Activated CD4-positive, alpha-beta memory T cell treated with anti-CD3 and anti-CD28 coated beads, Interleukin-2, amount 10 ng/mL, durations not matched to agents 7 days and 5 days (primary cell): ENCODE measurements at regions not wholly inside any gene's neighbourhood (a gene's known extent, or its start where the extent isn't known, plus 50 kb on each side); places are given as distances from the start of the nearest gene placed in this dataset.
"Not testable (repeated sequence)": the region's sequence is repeated elsewhere in the genome, so short reads cannot be mapped to it uniquely, and the experiment has no call there.

Experiments
- CTCF ChIA-PET: fragments of 350-600 bp; sonication (Branson Sonifier 250); formaldehyde crosslinking; loops from one replicate; lab custom pipeline; 2021; ENCODE audit warnings: antibody characterized with exemption, inconsistent platforms; lab: Charles Lee
- POLR2A ChIA-PET: fragments of 350-600 bp; sonication (Branson Sonifier 250); formaldehyde crosslinking; loops from one replicate; lab custom pipeline; 2021; ENCODE audit warnings: antibody characterized with exemption; lab: Charles Lee
- DNase-seq: peaks from one replicate; pipeline ENCODE4 v3.0.0-alpha.2; 2020
- H3K27ac Mint-ChIP-seq: one replicate; pipeline ENCODE4 v1.8.0; 2021; ENCODE audit warnings: mild to moderate bottlenecking, mixed read lengths
- H3K27me3 Mint-ChIP-seq: one replicate; pipeline ENCODE4 v1.8.0; 2021; ENCODE audit warnings: mixed read lengths
- H3K36me3 Mint-ChIP-seq: one replicate; pipeline ENCODE4 v1.8.0; 2021; ENCODE audit warnings: low read depth, mixed read lengths
- H3K4me1 Mint-ChIP-seq: one replicate; pipeline ENCODE4 v1.8.0; 2021; ENCODE audit warnings: mixed read lengths
- H3K4me3 Mint-ChIP-seq: one replicate; pipeline ENCODE4 v1.8.0; 2021; ENCODE audit warnings: mild to moderate bottlenecking, mixed read lengths
- H3K9me3 Mint-ChIP-seq: one replicate; pipeline ENCODE4 v1.8.0; 2021; ENCODE audit warnings: mixed read lengths

DNA sequence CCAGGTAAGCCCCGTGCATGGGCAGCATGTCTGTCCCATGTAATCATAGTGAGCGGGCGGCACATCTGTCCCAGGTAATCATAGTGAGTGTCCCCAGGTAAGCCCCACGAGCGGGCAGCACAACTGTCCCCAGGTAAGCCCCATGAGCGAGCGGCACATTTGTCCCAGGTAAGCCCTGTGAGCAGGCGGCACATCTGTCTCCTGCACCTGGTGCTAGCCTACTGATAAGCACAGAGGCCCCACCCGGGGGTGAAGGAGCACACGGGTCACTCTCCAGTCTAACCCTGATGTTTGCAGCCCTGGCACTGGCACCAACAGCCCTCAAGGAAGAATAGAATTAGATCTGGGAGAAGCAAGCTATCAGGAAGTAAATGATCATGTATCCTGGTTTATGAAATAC, 99.2 kb downstream of the ATP6V0E2 start:
- H3K36me3 Mint-ChIP-seq, H3K27ac Mint-ChIP-seq, DNase-seq, H3K9me3 Mint-ChIP-seq, CTCF ChIA-PET, H3K4me1 Mint-ChIP-seq, H3K4me3 Mint-ChIP-seq, POLR2A ChIA-PET: not testable (repeated sequence)
- H3K27me3 Mint-ChIP-seq = peaks cover 17% of the 10 kb centered on the region

DNA sequence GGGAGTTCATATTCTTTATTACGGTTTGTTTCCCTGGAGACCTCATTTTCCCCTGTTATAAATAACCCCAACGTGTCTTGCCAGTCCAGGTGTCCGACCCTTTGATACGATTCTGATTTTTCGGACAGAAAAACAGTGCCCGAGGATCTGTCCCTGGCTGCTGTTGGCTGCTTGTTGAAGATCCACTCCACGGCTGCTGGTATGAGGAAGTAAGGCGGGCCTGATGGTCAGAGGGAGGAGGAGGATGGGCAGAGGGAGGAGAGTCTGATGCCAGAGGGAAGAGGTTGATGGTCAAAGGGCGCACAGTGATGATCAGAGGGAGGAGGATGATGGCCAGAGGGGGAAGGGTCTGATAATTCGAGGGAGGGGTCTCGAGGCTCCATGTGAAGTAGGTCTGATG, 99.9 kb downstream of the ATP6V0E2 start:
- H3K27ac Mint-ChIP-seq, H3K4me1 Mint-ChIP-seq, H3K4me3 Mint-ChIP-seq, CTCF ChIA-PET, H3K36me3 Mint-ChIP-seq, POLR2A ChIA-PET, H3K9me3 Mint-ChIP-seq, DNase-seq: not testable (repeated sequence)
- H3K27me3 Mint-ChIP-seq = peaks cover 17% of the 10 kb centered on the region

DNA sequence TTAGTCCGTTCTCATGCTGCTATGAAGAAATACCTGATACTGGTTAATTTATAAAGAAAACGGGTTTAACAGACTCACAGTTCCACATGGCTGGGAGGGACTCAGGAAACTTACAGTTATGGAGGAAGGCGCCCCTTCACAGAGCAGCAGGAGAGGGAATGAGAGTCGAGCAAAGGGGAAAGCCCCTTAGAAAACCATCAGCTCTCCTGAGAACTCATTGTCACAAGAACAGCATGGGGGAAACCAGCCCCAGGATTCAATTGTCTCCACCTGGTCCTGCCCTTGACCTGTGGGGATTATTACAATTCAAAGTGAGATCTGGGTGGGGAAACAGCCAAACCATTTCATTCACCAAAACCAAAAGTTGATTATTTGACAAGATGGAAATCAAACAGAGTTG, 101.8 kb downstream of the ATP6V0E2 start:
- peaks cover 16% of the 10 kb centered on the region for H3K27me3 Mint-ChIP-seq
- POLR2A ChIA-PET, H3K4me1 Mint-ChIP-seq, H3K27ac Mint-ChIP-seq, H3K36me3 Mint-ChIP-seq, H3K4me3 Mint-ChIP-seq, DNase-seq, CTCF ChIA-PET, H3K9me3 Mint-ChIP-seq: not testable (repeated sequence)

DNA sequence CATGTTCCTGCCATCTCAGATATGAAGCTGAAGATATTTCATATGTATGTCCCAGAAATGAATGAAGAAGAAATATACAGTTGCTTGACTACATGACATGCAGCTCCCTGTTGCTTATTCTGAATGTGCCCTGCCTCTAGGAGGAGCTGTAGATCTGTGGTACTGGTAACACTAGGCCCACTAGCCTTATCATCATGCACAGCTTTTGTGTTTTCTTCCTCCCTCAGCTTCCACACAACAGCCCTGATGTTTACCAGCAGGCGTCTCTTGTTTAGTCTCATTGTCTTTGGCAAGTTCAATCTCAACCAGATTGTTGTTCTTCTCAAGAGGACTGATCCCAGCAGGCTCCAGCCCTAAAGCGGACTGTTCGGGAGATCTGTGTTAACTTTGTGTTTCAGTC, 104.8 kb downstream of the ATP6V0E2 start:
- H3K36me3 Mint-ChIP-seq, POLR2A ChIA-PET, DNase-seq, H3K4me3 Mint-ChIP-seq, CTCF ChIA-PET, H3K4me1 Mint-ChIP-seq, H3K27ac Mint-ChIP-seq, H3K9me3 Mint-ChIP-seq: not testable (repeated sequence)
- peaks cover 16% of the 10 kb centered on the region for H3K27me3 Mint-ChIP-seq

GRCh38 chr7:149978944-149979343, 105.2 kb downstream of the ATP6V0E2 start:
- H3K27ac Mint-ChIP-seq, CTCF ChIA-PET, DNase-seq, H3K4me1 Mint-ChIP-seq, H3K36me3 Mint-ChIP-seq, H3K9me3 Mint-ChIP-seq, H3K4me3 Mint-ChIP-seq, POLR2A ChIA-PET: not testable (repeated sequence)
- H3K27me3 Mint-ChIP-seq = peaks cover 16% of the 10 kb centered on the region

- H3K9me3 Mint-ChIP-seq, POLR2A ChIA-PET: not testable (repeated sequence)
Observed at GRCh38 chr7:149982537-149983112, 108.9 kb downstream of the ATP6V0E2 start.

DNA sequence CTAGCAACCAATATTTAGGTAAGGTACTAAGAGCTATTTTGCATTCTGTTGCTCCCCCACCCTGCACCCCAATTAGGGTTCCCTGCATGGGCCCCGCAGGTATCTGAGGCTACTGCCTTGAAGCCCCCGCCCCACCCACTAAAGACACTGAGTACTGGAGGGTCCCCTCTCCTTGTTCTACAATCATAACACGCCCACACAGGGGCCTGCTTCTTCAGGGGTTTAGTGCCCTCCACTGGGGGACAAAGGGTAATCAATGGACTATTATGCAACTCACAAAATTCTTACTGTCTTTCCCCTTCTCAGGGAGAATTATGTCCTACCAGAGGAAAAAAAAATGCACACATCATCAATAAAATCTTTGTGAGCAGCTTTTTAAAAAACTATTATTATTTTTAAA, 113.1 kb downstream of the ATP6V0E2 start:
- CTCF ChIA-PET = interaction anchor here (0.6 kb wide), 1 partner anchor 94 kb away, joined by 3 read pairs; no protein-coding TSS in a partner anchor
- not testable (repeated sequence) for DNase-seq, H3K4me1 Mint-ChIP-seq

More at GRCh38 chr7:149982537-149983112, 108.9 kb downstream of the ATP6V0E2 start:
- DNase-seq, H3K4me3 Mint-ChIP-seq, H3K36me3 Mint-ChIP-seq, H3K27me3 Mint-ChIP-seq, H3K4me1 Mint-ChIP-seq, H3K27ac Mint-ChIP-seq, CTCF ChIA-PET: not testable (repeated sequence)

GRCh38 chr7:149991652-149992302, 118.0 kb downstream of the ATP6V0E2 start:
- not testable (repeated sequence) for H3K36me3 Mint-ChIP-seq

More for the DNA sequence above, 113.1 kb downstream of the ATP6V0E2 start:
- H3K27me3 Mint-ChIP-seq, H3K9me3 Mint-ChIP-seq, H3K27ac Mint-ChIP-seq, H3K4me3 Mint-ChIP-seq, POLR2A ChIA-PET, H3K36me3 Mint-ChIP-seq: not testable (repeated sequence)

GRCh38 chr7:149992366-149992765, 118.6 kb downstream of the ATP6V0E2 start:
- H3K27me3 Mint-ChIP-seq, H3K4me3 Mint-ChIP-seq, CTCF ChIA-PET, H3K27ac Mint-ChIP-seq, H3K4me1 Mint-ChIP-seq, H3K36me3 Mint-ChIP-seq, DNase-seq, POLR2A ChIA-PET, H3K9me3 Mint-ChIP-seq: not testable (repeated sequence)

More at GRCh38 chr7:149991652-149992302, 118.0 kb downstream of the ATP6V0E2 start:
- POLR2A ChIA-PET, CTCF ChIA-PET, H3K9me3 Mint-ChIP-seq, H3K27me3 Mint-ChIP-seq, DNase-seq, H3K4me3 Mint-ChIP-seq, H3K4me1 Mint-ChIP-seq, H3K27ac Mint-ChIP-seq: not testable (repeated sequence)

- CTCF ChIA-PET, H3K27ac Mint-ChIP-seq, H3K9me3 Mint-ChIP-seq, DNase-seq, H3K4me3 Mint-ChIP-seq, H3K36me3 Mint-ChIP-seq, H3K4me1 Mint-ChIP-seq, H3K27me3 Mint-ChIP-seq, POLR2A ChIA-PET: not testable (repeated sequence)
Observed at GRCh38 chr7:149995369-149996026, 121.7 kb downstream of the ATP6V0E2 start.

- peak; percentile 27 for DNase-seq
- H3K36me3 Mint-ChIP-seq, H3K9me3 Mint-ChIP-seq, H3K4me3 Mint-ChIP-seq, CTCF ChIA-PET, H3K27me3 Mint-ChIP-seq, H3K27ac Mint-ChIP-seq, H3K4me1 Mint-ChIP-seq, POLR2A ChIA-PET: not testable (repeated sequence)
Observed at GRCh38 chr7:150000780-150001599, 127.2 kb downstream of the ATP6V0E2 start.

DNA sequence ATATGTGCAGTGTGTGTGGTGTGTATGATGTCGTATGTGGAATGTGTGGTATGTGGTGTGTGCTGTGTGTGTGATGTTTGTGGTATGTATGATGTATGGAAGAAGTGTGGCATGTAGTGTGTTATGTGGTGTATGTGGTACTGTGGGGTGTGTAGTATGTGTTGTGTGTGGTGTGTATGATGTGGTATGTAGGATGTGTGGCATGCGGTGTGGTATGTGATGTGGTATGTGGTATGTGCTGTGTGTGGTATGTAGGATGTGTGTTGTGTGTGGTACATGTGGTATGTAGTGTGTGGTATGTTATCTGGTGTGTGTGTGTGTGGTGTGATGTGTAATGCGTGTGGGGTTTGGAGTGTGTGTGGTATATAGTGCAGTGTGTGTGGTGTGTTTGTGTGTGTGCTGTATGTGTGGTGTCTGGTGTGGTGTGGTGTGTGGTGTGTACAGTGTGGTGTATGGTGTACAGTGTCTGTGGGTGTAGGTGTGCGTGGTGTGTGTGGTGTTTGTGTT, 129.6 kb downstream of the ATP6V0E2 start:
- Mint-ChIP-seq H3K4me1 (no peaks in the 10 kb centered on the region), H3K9me3 (no peaks in the 10 kb centered on the region), H3K36me3 (no peaks in the 10 kb centered on the region), H3K27me3 (no peaks in the 10 kb centered on the region), H3K4me3 (no peak overlapping the region), H3K27ac (no peak overlapping the region)
- no peak for DNase-seq
- ChIA-PET POLR2A (no interaction called here), CTCF (no interaction called here)

GRCh38 chr7:150003973-150004372, 130.2 kb downstream of the ATP6V0E2 start:
- H3K4me1 Mint-ChIP-seq, H3K36me3 Mint-ChIP-seq, DNase-seq, POLR2A ChIA-PET, H3K9me3 Mint-ChIP-seq, H3K27ac Mint-ChIP-seq, CTCF ChIA-PET, H3K27me3 Mint-ChIP-seq, H3K4me3 Mint-ChIP-seq: not testable (repeated sequence)
